ENCODE measurements at regions not wholly inside any gene's neighbourhood (a gene's known extent, or its start where the extent isn't known, plus 50 kb on each side); places are given as distances from the start of the nearest gene placed in this dataset.

DNA sequence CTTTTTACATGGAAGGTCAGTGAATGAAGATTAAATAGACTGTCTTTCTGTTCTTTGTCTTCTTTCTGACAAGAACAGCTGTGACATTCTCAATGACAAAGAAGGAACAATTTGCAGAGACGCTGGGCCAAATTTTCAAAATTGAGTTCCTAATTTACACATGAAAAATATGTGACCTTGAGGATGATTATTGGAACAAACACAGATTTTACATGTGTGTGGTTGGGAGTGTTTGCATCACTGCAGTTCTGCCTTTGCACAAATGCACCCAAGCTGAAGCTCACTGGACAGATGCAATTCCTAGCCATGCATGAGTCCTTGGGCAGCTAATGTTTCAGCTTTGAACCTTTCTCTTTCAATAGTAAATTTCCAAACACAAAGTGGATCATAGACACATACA lies 350.8 kb downstream of the QKI start:
- Histone ChIP-seq H3K4me2 (ENCODE audit: low read length) (no peak overlapping the region), H3K9ac (ENCODE audit: low read length) (no peak overlapping the region), H3K36me3 (ENCODE audit: control insufficient read depth in 1 of 2, insufficient read depth in 2 of 2, low read length in 2 of 2) (no peaks in the 10 kb centered on the region), H3K79me2 (ENCODE audit: insufficient read depth, low read length) (no peaks in the 10 kb centered on the region), H3K9me2 (ENCODE audit: insufficient read depth) (no peaks in the 10 kb centered on the region), H4K20me1 (ENCODE audit: insufficient read depth) (no peaks in the 10 kb centered on the region), H3K27me3 (ENCODE audit: insufficient read depth, low read length) (no peaks in the 10 kb centered on the region), H3K9me3 (ENCODE audit: control insufficient read depth in 1 of 2, insufficient read depth in 1 of 2, low read depth in 1 of 2, low read length in 2 of 2) (0 out of 4 replicates have a peak, but pooled peaks cover 0 to 4% of the 10 kb centered on the region in 2 experiments), H3K4me1 (ENCODE audit: control insufficient read depth in 1 of 2, insufficient read depth in 2 of 2, low read length in 2 of 2) (no peaks in the 10 kb centered on the region), H2AFZ (ENCODE audit: low read depth, low read length, poor library complexity, severe bottlenecking) (no peak overlapping the region), H3K4me3 (replicated peaks in 1 of 2; ENCODE audit: low read depth in 1 of 2, low read length in 2 of 2) (no peak overlapping the region), H3K27ac (ENCODE audit: low read depth, low read length) (no peak overlapping the region)
- ChIA-PET RAD21 (ENCODE audit: low non-redundant PET in 1 of 2, low total read pairs in 2 of 2, uncharacterized antibody in 2 of 2, unreplicated experiment in 2 of 2) (no interaction called here), CTCF (no interaction called here), POLR2A (no interaction called here)
- no peak for TF ChIP-seq MAX (IDR thresholded peaks at IDR 0.05)
- TF ChIP-seq CBX3 (IDR thresholded peaks at IDR 0.05; ENCODE audit: low read depth): no peak
- TF ChIP-seq SIN3A (IDR thresholded peaks at IDR 0.05; ENCODE audit: low read depth): no peak
- intact Hi-C loops (cut with micrococcal nuclease): no loop called here
- no TSS peak for BruUV-seq (replicated peaks)
- DNase-seq (ENCODE audit: low read depth, low spot score) (no peak), ATAC-seq (no peak)

GRCh38 chr6:163764565-163764964 lies 350.0 kb downstream of the QKI start:
- ATAC-seq (no peak), DNase-seq (ENCODE audit: low read depth, low spot score) (no peak)
- Histone ChIP-seq H3K27ac (ENCODE audit: low read depth, low read length) (no peak overlapping the region), H3K9me3 (ENCODE audit: control insufficient read depth in 1 of 2, insufficient read depth in 1 of 2, low read depth in 1 of 2, low read length in 2 of 2) (0 out of 4 replicates have a peak, but pooled peaks cover 0 to 4% of the 10 kb centered on the region in 2 experiments), H3K9me2 (ENCODE audit: insufficient read depth) (no peaks in the 10 kb centered on the region), H3K79me2 (ENCODE audit: insufficient read depth, low read length) (no peaks in the 10 kb centered on the region), H3K4me3 (replicated peaks in 1 of 2; ENCODE audit: low read depth in 1 of 2, low read length in 2 of 2) (no peak overlapping the region), H3K9ac (ENCODE audit: low read length) (no peak overlapping the region), H3K36me3 (ENCODE audit: control insufficient read depth in 1 of 2, insufficient read depth in 2 of 2, low read length in 2 of 2) (no peaks in the 10 kb centered on the region), H3K4me1 (ENCODE audit: control insufficient read depth in 1 of 2, insufficient read depth in 2 of 2, low read length in 2 of 2) (no peaks in the 10 kb centered on the region), H4K20me1 (ENCODE audit: insufficient read depth) (no peaks in the 10 kb centered on the region), H3K4me2 (ENCODE audit: low read length) (no peak overlapping the region), H2AFZ (ENCODE audit: low read depth, low read length, poor library complexity, severe bottlenecking) (no peak overlapping the region), H3K27me3 (ENCODE audit: insufficient read depth, low read length) (no peaks in the 10 kb centered on the region)
- intact Hi-C loops (cut with micrococcal nuclease): no loop called here
- RAD21 ChIA-PET (ENCODE audit: low non-redundant PET in 1 of 2, low total read pairs in 2 of 2, uncharacterized antibody in 2 of 2, unreplicated experiment in 2 of 2): no interaction called here
- BruUV-seq (replicated peaks): no TSS peak
- POLR2A ChIA-PET: no interaction called here
- CTCF ChIA-PET: no interaction called here
- TF ChIP-seq FOSL1 (IDR thresholded peaks at IDR 0.05; ENCODE audit: low read depth) (no peak), EZH2 (IDR thresholded peaks at IDR 0.05) (no peak), POLR2A (IDR thresholded peaks at IDR 0.05; ENCODE audit: borderline replicate concordance, extremely low read depth, insufficient read depth, insufficient read length) (no peak), CBX3 (IDR thresholded peaks at IDR 0.05; ENCODE audit: low read depth) (no peak), ZNF274 (IDR thresholded peaks at IDR 0.05; ENCODE audit: low read depth, low read length) (no peak), SRF (IDR thresholded peaks at IDR 0.05; ENCODE audit: low read depth) (no peak), ATF3 (IDR thresholded peaks at IDR 0.05) (no peak), EGR1 (IDR thresholded peaks at IDR 0.05; ENCODE audit: low read depth) (no peak), POLR2AphosphoS5 (IDR thresholded peaks at IDR 0.05; ENCODE audit: low read depth, low read length) (no peak), JUND (IDR thresholded peaks at IDR 0.05) (no peak)
- TF ChIP-seq, protein P1, sequence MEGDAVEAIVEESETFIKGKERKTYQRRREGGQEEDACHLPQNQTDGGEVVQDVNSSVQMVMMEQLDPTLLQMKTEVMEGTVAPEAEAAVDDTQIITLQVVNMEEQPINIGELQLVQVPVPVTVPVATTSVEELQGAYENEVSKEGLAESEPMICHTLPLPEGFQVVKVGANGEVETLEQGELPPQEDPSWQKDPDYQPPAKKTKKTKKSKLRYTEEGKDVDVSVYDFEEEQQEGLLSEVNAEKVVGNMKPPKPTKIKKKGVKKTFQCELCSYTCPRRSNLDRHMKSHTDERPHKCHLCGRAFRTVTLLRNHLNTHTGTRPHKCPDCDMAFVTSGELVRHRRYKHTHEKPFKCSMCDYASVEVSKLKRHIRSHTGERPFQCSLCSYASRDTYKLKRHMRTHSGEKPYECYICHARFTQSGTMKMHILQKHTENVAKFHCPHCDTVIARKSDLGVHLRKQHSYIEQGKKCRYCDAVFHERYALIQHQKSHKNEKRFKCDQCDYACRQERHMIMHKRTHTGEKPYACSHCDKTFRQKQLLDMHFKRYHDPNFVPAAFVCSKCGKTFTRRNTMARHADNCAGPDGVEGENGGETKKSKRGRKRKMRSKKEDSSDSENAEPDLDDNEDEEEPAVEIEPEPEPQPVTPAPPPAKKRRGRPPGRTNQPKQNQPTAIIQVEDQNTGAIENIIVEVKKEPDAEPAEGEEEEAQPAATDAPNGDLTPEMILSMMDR (IDR thresholded peaks at IDR 0.05 in 2 of 3, conservative IDR thresholded peaks at IDR 0.05 in 1 of 3; ENCODE audit: borderline replicate concordance in 1 of 3, insufficient read depth in 1 of 3, low read depth in 2 of 3, low read length in 2 of 3): no peak
- TF ChIP-seq, protein P2, sequence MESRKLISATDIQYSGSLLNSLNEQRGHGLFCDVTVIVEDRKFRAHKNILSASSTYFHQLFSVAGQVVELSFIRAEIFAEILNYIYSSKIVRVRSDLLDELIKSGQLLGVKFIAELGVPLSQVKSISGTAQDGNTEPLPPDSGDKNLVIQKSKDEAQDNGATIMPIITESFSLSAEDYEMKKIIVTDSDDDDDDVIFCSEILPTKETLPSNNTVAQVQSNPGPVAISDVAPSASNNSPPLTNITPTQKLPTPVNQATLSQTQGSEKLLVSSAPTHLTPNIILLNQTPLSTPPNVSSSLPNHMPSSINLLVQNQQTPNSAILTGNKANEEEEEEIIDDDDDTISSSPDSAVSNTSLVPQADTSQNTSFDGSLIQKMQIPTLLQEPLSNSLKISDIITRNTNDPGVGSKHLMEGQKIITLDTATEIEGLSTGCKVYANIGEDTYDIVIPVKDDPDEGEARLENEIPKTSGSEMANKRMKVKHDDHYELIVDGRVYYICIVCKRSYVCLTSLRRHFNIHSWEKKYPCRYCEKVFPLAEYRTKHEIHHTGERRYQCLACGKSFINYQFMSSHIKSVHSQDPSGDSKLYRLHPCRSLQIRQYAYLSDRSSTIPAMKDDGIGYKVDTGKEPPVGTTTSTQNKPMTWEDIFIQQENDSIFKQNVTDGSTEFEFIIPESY (IDR thresholded peaks at IDR 0.05; ENCODE audit: extremely low read depth, insufficient replicate concordance, low read length): no peak
